CD4-positive, alpha-beta T cell treated with Interleukin-4 for 4 hours (primary cell): ENCODE measurements at regions not wholly inside any gene's neighbourhood (a gene's known extent, or its start where the extent isn't known, plus 50 kb on each side); places are given as distances from the start of the nearest gene placed in this dataset.
"Not testable (repeated sequence)": the region's sequence is repeated elsewhere in the genome, so short reads cannot be mapped to it uniquely, and the experiment has no call there.

ENCODE experiments used
- DNase-seq: peaks from one replicate; pipeline ENCODE4 v3.0.0-alpha.2; 2020

- DNase-seq: no peak
Observed at GRCh38 chr22:49721211-49721763, 106.4 kb downstream of the BRD1 start.

GRCh38 chr22:49720279-49720959, 107.3 kb downstream of the BRD1 start:
- no peak for DNase-seq

GRCh38 chr22:49719046-49719445, 108.6 kb downstream of the BRD1 start:
- DNase-seq: no peak

- no peak for DNase-seq
Observed at GRCh38 chr22:49718396-49718795, 109.3 kb downstream of the BRD1 start.

GRCh38 chr22:49717322-49717919, 110.3 kb downstream of the BRD1 start:
- DNase-seq: no peak

- no peak for DNase-seq
Observed at GRCh38 chr22:49716441-49716840, 111.2 kb downstream of the BRD1 start.

GRCh38 chr22:49715450-49715849, 112.2 kb downstream of the BRD1 start:
- no peak for DNase-seq

- DNase-seq: no peak
Observed at GRCh38 chr22:49713003-49713402, 114.7 kb downstream of the BRD1 start.

GRCh38 chr22:49712195-49712791, 115.4 kb downstream of the BRD1 start:
- no peak for DNase-seq

GRCh38 chr22:49710746-49711145, 116.9 kb downstream of the BRD1 start:
- DNase-seq: no peak

- DNase-seq: no peak
Observed at GRCh38 chr22:49709464-49709863, 118.2 kb downstream of the BRD1 start.

GRCh38 chr22:49705972-49706352, 121.7 kb downstream of the BRD1 start:
- no peak for DNase-seq

- DNase-seq: no peak
Observed at GRCh38 chr22:49705216-49705971, 122.3 kb downstream of the BRD1 start.

GRCh38 chr22:49704345-49705215, 123.1 kb downstream of the BRD1 start:
- DNase-seq: no peak

GRCh38 chr22:49703990-49704344, 123.7 kb downstream of the BRD1 start:
- no peak for DNase-seq

- no peak for DNase-seq
Observed at GRCh38 chr22:49703505-49703904, 124.2 kb downstream of the BRD1 start.

GRCh38 chr22:49702068-49702397, 125.6 kb downstream of the BRD1 start:
- no peak for DNase-seq

- DNase-seq: no peak
Observed at GRCh38 chr22:49701380-49702067, 126.1 kb downstream of the BRD1 start.

- DNase-seq: no peak
Observed at GRCh38 chr22:49699928-49700498, 127.7 kb downstream of the BRD1 start.

- no peak for DNase-seq
Observed at GRCh38 chr22:49699476-49699875, 128.2 kb downstream of the BRD1 start.

GRCh38 chr22:49698616-49699015, 129.1 kb downstream of the BRD1 start:
- DNase-seq: not testable (repeated sequence)

- DNase-seq: no peak
Observed at GRCh38 chr22:49697047-49697446, 130.6 kb downstream of the BRD1 start.
